Activated T-cell treated with anti-CD3 and anti-CD28 coated beads, Interleukin-2, amount 50 U/mL, for 1 hour (primary cell): ENCODE measurements at regions not wholly inside any gene's neighbourhood (a gene's known extent, or its start where the extent isn't known, plus 50 kb on each side); places are given as distances from the start of the nearest gene placed in this dataset.
"Not testable (repeated sequence)": the region's sequence is repeated elsewhere in the genome, so short reads cannot be mapped to it uniquely, and the experiment has no call there.

Experiments used
- DNase-seq: peaks from one replicate; pipeline ENCODE4 v3.0.0-alpha.2; 2020

GRCh38 chr12:76176940-76177339 lies 92.5 kb upstream of the NAP1L1 start:
- no peak for DNase-seq

- DNase-seq: not testable (repeated sequence)
These were observed 91.5 kb upstream of the NAP1L1 start for GRCh38 chr12:76175946-76176345.

- DNase-seq: no peak
These were observed 89.3 kb upstream of the NAP1L1 start for GRCh38 chr12:76173756-76174155.

- peak; percentile 46 for DNase-seq
These were observed 74.2 kb upstream of the NAP1L1 start for GRCh38 chr12:76158518-76159321.

GRCh38 chr12:76156726-76157125 lies 72.2 kb upstream of the NAP1L1 start:
- no peak for DNase-seq

GRCh38 chr12:76156314-76156713 lies 71.8 kb upstream of the NAP1L1 start:
- DNase-seq: no peak

GRCh38 chr12:76155157-76155670 lies 70.7 kb upstream of the NAP1L1 start:
- no peak for DNase-seq

GRCh38 chr12:76153616-76154015 lies 69.1 kb upstream of the NAP1L1 start:
- no peak for DNase-seq

- DNase-seq: no peak
These were observed 67.8 kb upstream of the NAP1L1 start for GRCh38 chr12:76152181-76152807.

GRCh38 chr12:76144245-76144549 lies 59.7 kb upstream of the NAP1L1 start:
- peak; percentile 23 for DNase-seq

GRCh38 chr12:76143343-76144244 lies 59.1 kb upstream of the NAP1L1 start:
- no peak for DNase-seq

GRCh38 chr12:76142305-76142704 lies 57.8 kb upstream of the NAP1L1 start:
- no peak for DNase-seq

GRCh38 chr12:76138656-76139055 lies 54.2 kb upstream of the NAP1L1 start:
- DNase-seq: no peak

GRCh38 chr12:76137606-76138005 lies 53.1 kb upstream of the NAP1L1 start:
- no peak for DNase-seq

GRCh38 chr12:76135456-76135855 lies 51.0 kb upstream of the NAP1L1 start:
- no peak for DNase-seq
